ENCODE measurements at regions not wholly inside any gene's neighbourhood (a gene's known extent, or its start where the extent isn't known, plus 50 kb on each side); places are given as distances from the start of the nearest gene placed in this dataset.

- no peaks in the 10 kb centered on the region for H3K27me3 ChIP-seq (replicated peaks; ENCODE audit: control insufficient read depth, insufficient read depth, low read length)
- no peak for DNase-seq (ENCODE audit: extremely low read depth, insufficient read length)
- TF ChIP-seq CTCF (IDR thresholded peaks at IDR 0.05; ENCODE audit: insufficient read depth, low read length, poor library complexity, severe bottlenecking) = no peak
Observed at GRCh38 chr3:22746221-22746620, 456.9 kb upstream of the UBE2E2 start.

GRCh38 chr3:22748453-22749045, 454.6 kb upstream of the UBE2E2 start:
- TF ChIP-seq CTCF (IDR thresholded peaks at IDR 0.05; ENCODE audit: insufficient read depth, low read length, poor library complexity, severe bottlenecking) = no peak
- no peaks in the 10 kb centered on the region for H3K36me3 ChIP-seq (ENCODE audit: control insufficient read depth, insufficient read depth, low read length)
- DNase-seq (ENCODE audit: extremely low read depth, insufficient read length) = no peak
- no peaks in the 10 kb centered on the region for H3K27me3 ChIP-seq (replicated peaks; ENCODE audit: control insufficient read depth, insufficient read depth, low read length)
- no peak overlapping the region for H3K4me3 ChIP-seq (replicated peaks; ENCODE audit: low read depth, low read length)

More at GRCh38 chr3:22746221-22746620, 456.9 kb upstream of the UBE2E2 start:
- Histone ChIP-seq H3K4me3 (replicated peaks; ENCODE audit: low read depth, low read length) (no peak overlapping the region), H3K36me3 (ENCODE audit: control insufficient read depth, insufficient read depth, low read length) (no peaks in the 10 kb centered on the region)

GRCh38 chr3:22759636-22760310, 443.4 kb upstream of the UBE2E2 start:
- DNase-seq (ENCODE audit: extremely low read depth, insufficient read length) = no peak
- TF ChIP-seq CTCF (IDR thresholded peaks at IDR 0.05; ENCODE audit: insufficient read depth, low read length, poor library complexity, severe bottlenecking) = no peak
- Histone ChIP-seq H3K27me3 (replicated peaks; ENCODE audit: control insufficient read depth, insufficient read depth, low read length) (no peaks in the 10 kb centered on the region), H3K4me3 (replicated peaks; ENCODE audit: low read depth, low read length) (no peak overlapping the region), H3K36me3 (ENCODE audit: control insufficient read depth, insufficient read depth, low read length) (no peaks in the 10 kb centered on the region)

GRCh38 chr3:22765679-22766078, 437.4 kb upstream of the UBE2E2 start:
- Histone ChIP-seq H3K36me3 (ENCODE audit: control insufficient read depth, insufficient read depth, low read length) (no peaks in the 10 kb centered on the region), H3K4me3 (replicated peaks; ENCODE audit: low read depth, low read length) (no peak overlapping the region), H3K27me3 (replicated peaks; ENCODE audit: control insufficient read depth, insufficient read depth, low read length) (no peaks in the 10 kb centered on the region)
- DNase-seq (ENCODE audit: extremely low read depth, insufficient read length) = no peak
- no peak for TF ChIP-seq CTCF (IDR thresholded peaks at IDR 0.05; ENCODE audit: insufficient read depth, low read length, poor library complexity, severe bottlenecking)

GRCh38 chr3:22777834-22778233, 425.3 kb upstream of the UBE2E2 start:
- Histone ChIP-seq H3K27me3 (replicated peaks; ENCODE audit: control insufficient read depth, insufficient read depth, low read length) (no peaks in the 10 kb centered on the region), H3K4me3 (replicated peaks; ENCODE audit: low read depth, low read length) (no peak overlapping the region), H3K36me3 (ENCODE audit: control insufficient read depth, insufficient read depth, low read length) (no peaks in the 10 kb centered on the region)
- TF ChIP-seq CTCF (IDR thresholded peaks at IDR 0.05; ENCODE audit: insufficient read depth, low read length, poor library complexity, severe bottlenecking) = no peak
- DNase-seq (ENCODE audit: extremely low read depth, insufficient read length) = no peak
